Osteoblast (primary cell): ENCODE measurements at regions not wholly inside any gene's neighbourhood (a gene's known extent, or its start where the extent isn't known, plus 50 kb on each side); places are given as distances from the start of the nearest gene placed in this dataset.

ENCODE experiments used
- DNase-seq: peaks from one replicate; pipeline ENCODE4 v3.0.0; 2011; ENCODE audit warnings: low spot score, mixed read lengths; ENCODE audit not compliant: insufficient read length; ENCODE audit errors: missing footprints
- H2AFZ ChIP-seq: 2 replicates; pipeline ENCODE4 v1.6.0; 2011; ENCODE audit warnings: mild to moderate bottlenecking, low read length
- H3K27ac ChIP-seq: 2 replicates; pipeline ENCODE4 v1.5.1; 2011; ENCODE audit warnings: mild to moderate bottlenecking, low read depth, low read length, moderate library complexity
- H3K27me3 ChIP-seq: 2 replicates; pipeline ENCODE4 v1.6.0; 2012; ENCODE audit warnings: mild to moderate bottlenecking, control low read depth, inconsistent platforms, low read length, moderate library complexity; ENCODE audit not compliant: insufficient read depth
- H3K36me3 ChIP-seq: 2 replicates; pipeline ENCODE4 v1.5.1; 2011; ENCODE audit warnings: mild to moderate bottlenecking, low read length, control low read depth, moderate library complexity; ENCODE audit not compliant: insufficient read depth
- H3K4me1 ChIP-seq: 2 replicates; pipeline ENCODE4 v1.5.1; 2011; ENCODE audit warnings: mild to moderate bottlenecking, low read length, control low read depth, moderate library complexity; ENCODE audit not compliant: insufficient read depth
- H3K4me2 ChIP-seq: 2 replicates; pipeline ENCODE4 v1.6.0; 2011; ENCODE audit warnings: mild to moderate bottlenecking, low read length; ENCODE audit not compliant: insufficient read depth
- H3K4me3 ChIP-seq: fragments of 200-600 bp; sonication (generic); 3 replicates; pipeline ENCODE4 v1.5.1; 2012; ENCODE audit warnings: mild to moderate bottlenecking, low read length, inconsistent platforms; ENCODE audit not compliant: insufficient read depth
- H3K79me2 ChIP-seq: 2 replicates; pipeline ENCODE4 v1.6.0; 2012; ENCODE audit warnings: mild to moderate bottlenecking, low read length, control low read depth, inconsistent platforms; ENCODE audit not compliant: insufficient read depth
- H3K9me3 ChIP-seq: 2 replicates; pipeline ENCODE4 v1.5.1; 2011; ENCODE audit warnings: low read depth, low read length, control low read depth
- H4K20me1 ChIP-seq: 2 replicates; pipeline ENCODE4 v1.6.0; 2012; ENCODE audit warnings: mild to moderate bottlenecking, low read length, control low read depth; ENCODE audit not compliant: insufficient read depth
- CTCF ChIP-seq: IDR thresholded peaks from 2 replicates; pipeline ENCODE4 v1.5.1; 2011; ENCODE audit warnings: mild to moderate bottlenecking, low read depth, low read length, moderate library complexity; ENCODE audit errors: extremely low read depth

GRCh38 chr11:95387325-95387724, 156.3 kb upstream of the SESN3 start:
- no peaks in the 10 kb centered on the region for H3K79me2 ChIP-seq
- no peak overlapping the region for H3K4me2 ChIP-seq
- H3K4me1 ChIP-seq, result no peaks in the 10 kb centered on the region
- H2AFZ ChIP-seq, result no peak overlapping the region
- H3K9me3 ChIP-seq, result no peaks in the 10 kb centered on the region
- TF ChIP-seq CTCF, result no peak
- H3K4me3 ChIP-seq, result no peak overlapping the region
- H4K20me1 ChIP-seq, result no peaks in the 10 kb centered on the region
- no peak overlapping the region for H3K27ac ChIP-seq
- no peak for DNase-seq
- peaks cover 12% of the 10 kb centered on the region for H3K27me3 ChIP-seq
- no peaks in the 10 kb centered on the region for H3K36me3 ChIP-seq

- Histone ChIP-seq H3K9me3 (no peaks in the 10 kb centered on the region), H3K4me1 (no peaks in the 10 kb centered on the region), H3K27ac (no peak overlapping the region), H3K36me3 (no peaks in the 10 kb centered on the region), H3K4me2 (no peak overlapping the region), H4K20me1 (no peaks in the 10 kb centered on the region), H3K27me3 (peaks cover 20% of the 10 kb centered on the region), H2AFZ (no peak overlapping the region), H3K79me2 (no peaks in the 10 kb centered on the region), H3K4me3 (no peak overlapping the region)
- TF ChIP-seq CTCF, result no peak
- DNase-seq, result no peak
Measured at GRCh38 chr11:95385577-95385976, 154.6 kb upstream of the SESN3 start.

DNA sequence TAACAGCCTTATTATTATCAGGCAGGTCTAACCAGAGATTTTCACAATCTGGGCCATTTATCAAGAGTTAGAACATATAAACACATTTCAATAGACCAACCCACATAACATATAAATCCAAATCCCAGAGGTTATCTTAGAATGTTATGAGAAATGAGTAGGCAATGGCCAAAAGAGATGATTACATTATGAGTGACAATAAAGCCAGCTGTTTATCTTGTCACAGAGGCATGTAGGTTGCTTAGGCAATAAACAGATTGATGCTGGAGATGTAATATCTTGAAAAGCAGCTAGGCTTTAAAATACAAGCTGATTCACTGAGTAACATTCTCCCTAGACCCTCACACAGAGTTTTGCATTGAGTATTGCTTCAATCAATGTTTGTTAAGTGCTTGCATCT, 148.5 kb upstream of the SESN3 start:
- Histone ChIP-seq H3K9me3 (no peaks in the 10 kb centered on the region), H4K20me1 (no peaks in the 10 kb centered on the region), H3K27me3 (peaks cover 17% of the 10 kb centered on the region), H3K79me2 (no peaks in the 10 kb centered on the region), H3K4me2 (no peak overlapping the region), H2AFZ (no peak overlapping the region), H3K36me3 (no peaks in the 10 kb centered on the region), H3K4me1 (peaks cover 14% of the 10 kb centered on the region), H3K4me3 (no peak overlapping the region), H3K27ac (no peak overlapping the region)
- DNase-seq, result no peak
- TF ChIP-seq CTCF, result no peak

GRCh38 chr11:95378789-95379188, 147.8 kb upstream of the SESN3 start:
- H3K4me2 ChIP-seq, result no peak overlapping the region
- H3K4me1 ChIP-seq, result peaks cover 14% of the 10 kb centered on the region
- no peaks in the 10 kb centered on the region for H3K9me3 ChIP-seq
- H3K36me3 ChIP-seq, result no peaks in the 10 kb centered on the region
- H3K27ac ChIP-seq, result no peak overlapping the region
- no peaks in the 10 kb centered on the region for H4K20me1 ChIP-seq
- no peaks in the 10 kb centered on the region for H3K79me2 ChIP-seq
- no peak for TF ChIP-seq CTCF
- no peak overlapping the region for H3K4me3 ChIP-seq
- H3K27me3 ChIP-seq, result peaks cover 17% of the 10 kb centered on the region
- no peak for DNase-seq
- no peak overlapping the region for H2AFZ ChIP-seq
